ENCODE measurements at regions not wholly inside any gene's neighbourhood (a gene's known extent, or its start where the extent isn't known, plus 50 kb on each side); places are given as distances from the start of the nearest gene placed in this dataset.

- no peak for TF ChIP-seq ZNF546 (CRISPR knock-in tag; conservative IDR thresholded peaks at IDR 0.05)
- no peak for TF ChIP-seq POLR2AphosphoS2 (IDR thresholded peaks at IDR 0.05; ENCODE audit: low read depth, low read length)
- no peak for TF ChIP-seq E2F1 (CRISPR knock-in tag; IDR thresholded peaks at IDR 0.05)
- no peak for TF ChIP-seq SATB2 (CRISPR knock-in tag; IDR thresholded peaks at IDR 0.05)
- TF ChIP-seq IRF9 (CRISPR knock-in tag; IDR thresholded peaks at IDR 0.05; ENCODE audit: borderline replicate concordance) = no peak
- TF ChIP-seq ZNF737 (CRISPR knock-in tag; IDR thresholded peaks at IDR 0.05; ENCODE audit: borderline replicate concordance) = no peak
- TF ChIP-seq, protein P1, sequence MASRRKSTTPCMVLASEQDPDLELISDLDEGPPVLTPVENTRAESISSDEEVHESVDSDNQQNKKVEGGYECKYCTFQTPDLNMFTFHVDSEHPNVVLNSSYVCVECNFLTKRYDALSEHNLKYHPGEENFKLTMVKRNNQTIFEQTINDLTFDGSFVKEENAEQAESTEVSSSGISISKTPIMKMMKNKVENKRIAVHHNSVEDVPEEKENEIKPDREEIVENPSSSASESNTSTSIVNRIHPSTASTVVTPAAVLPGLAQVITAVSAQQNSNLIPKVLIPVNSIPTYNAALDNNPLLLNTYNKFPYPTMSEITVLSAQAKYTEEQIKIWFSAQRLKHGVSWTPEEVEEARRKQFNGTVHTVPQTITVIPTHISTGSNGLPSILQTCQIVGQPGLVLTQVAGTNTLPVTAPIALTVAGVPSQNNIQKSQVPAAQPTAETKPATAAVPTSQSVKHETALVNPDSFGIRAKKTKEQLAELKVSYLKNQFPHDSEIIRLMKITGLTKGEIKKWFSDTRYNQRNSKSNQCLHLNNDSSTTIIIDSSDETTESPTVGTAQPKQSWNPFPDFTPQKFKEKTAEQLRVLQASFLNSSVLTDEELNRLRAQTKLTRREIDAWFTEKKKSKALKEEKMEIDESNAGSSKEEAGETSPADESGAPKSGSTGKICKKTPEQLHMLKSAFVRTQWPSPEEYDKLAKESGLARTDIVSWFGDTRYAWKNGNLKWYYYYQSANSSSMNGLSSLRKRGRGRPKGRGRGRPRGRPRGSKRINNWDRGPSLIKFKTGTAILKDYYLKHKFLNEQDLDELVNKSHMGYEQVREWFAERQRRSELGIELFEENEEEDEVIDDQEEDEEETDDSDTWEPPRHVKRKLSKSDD (CRISPR knock-in tag; IDR thresholded peaks at IDR 0.05; ENCODE audit: low read depth) = no peak
- no peak for TF ChIP-seq POLR2AphosphoS5 (IDR thresholded peaks at IDR 0.05; ENCODE audit: low read depth, low read length)
- TF ChIP-seq HNRNPL (IDR thresholded peaks at IDR 0.05; ENCODE audit: low read depth, low read length) = no peak
- no peak for TF ChIP-seq JUNB (CRISPR knock-in tag; IDR thresholded peaks at IDR 0.05; ENCODE audit: borderline replicate concordance)
- no peak for TF ChIP-seq CTCF (CRISPR knock-in tag; IDR thresholded peaks at IDR 0.05)
- no peak for TF ChIP-seq IRF1 (CRISPR knock-in tag; IDR thresholded peaks at IDR 0.05; ENCODE audit: low read depth)
- no peak for TF ChIP-seq ZNF773 (CRISPR knock-in tag; IDR thresholded peaks at IDR 0.05; ENCODE audit: borderline replicate concordance)
- TF ChIP-seq KAT7 (CRISPR knock-in tag; IDR thresholded peaks at IDR 0.05; ENCODE audit: borderline replicate concordance) = no peak
These were observed 554.5 kb downstream of the HACE1 start for GRCh38 chr6:104305206-104305605.

Measured in HepG2 (cell line).